Stimulated activated CD4-positive, alpha-beta T cell treated with anti-CD3 and anti-CD28 coated beads, Interleukin-1b, Interleukin-23, amount 100 ng/mL, for 4 hours (primary cell): ENCODE measurements at regions not wholly inside any gene's neighbourhood (a gene's known extent, or its start where the extent isn't known, plus 50 kb on each side); places are given as distances from the start of the nearest gene placed in this dataset.

ENCODE experiments used
- DNase-seq, 2 donors: peaks; one replicate each; pipeline ENCODE4 v3.0.0-alpha.2; 2020; ENCODE audit warnings: low read depth in 2 of 2

DNA sequence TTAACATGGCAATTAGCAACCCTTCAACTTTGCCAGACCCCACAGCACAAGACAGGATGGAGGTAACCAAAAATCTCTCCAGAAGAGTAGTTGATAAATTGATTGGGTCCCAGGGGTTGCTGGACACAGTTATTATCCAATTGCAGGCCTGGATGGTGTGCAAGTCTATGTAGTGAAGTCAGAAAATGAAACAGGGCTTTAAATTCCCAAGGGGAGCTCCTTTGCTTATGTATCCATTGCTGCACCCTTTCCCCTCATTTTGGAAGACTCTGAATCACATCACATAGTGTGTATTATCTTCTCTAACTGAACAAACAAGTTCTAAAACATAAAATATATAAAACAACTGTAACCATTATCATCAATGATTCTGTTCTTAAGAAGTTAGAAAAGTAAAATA, 550.2 kb downstream of the LMO4 start:
- no peak for DNase-seq

DNA sequence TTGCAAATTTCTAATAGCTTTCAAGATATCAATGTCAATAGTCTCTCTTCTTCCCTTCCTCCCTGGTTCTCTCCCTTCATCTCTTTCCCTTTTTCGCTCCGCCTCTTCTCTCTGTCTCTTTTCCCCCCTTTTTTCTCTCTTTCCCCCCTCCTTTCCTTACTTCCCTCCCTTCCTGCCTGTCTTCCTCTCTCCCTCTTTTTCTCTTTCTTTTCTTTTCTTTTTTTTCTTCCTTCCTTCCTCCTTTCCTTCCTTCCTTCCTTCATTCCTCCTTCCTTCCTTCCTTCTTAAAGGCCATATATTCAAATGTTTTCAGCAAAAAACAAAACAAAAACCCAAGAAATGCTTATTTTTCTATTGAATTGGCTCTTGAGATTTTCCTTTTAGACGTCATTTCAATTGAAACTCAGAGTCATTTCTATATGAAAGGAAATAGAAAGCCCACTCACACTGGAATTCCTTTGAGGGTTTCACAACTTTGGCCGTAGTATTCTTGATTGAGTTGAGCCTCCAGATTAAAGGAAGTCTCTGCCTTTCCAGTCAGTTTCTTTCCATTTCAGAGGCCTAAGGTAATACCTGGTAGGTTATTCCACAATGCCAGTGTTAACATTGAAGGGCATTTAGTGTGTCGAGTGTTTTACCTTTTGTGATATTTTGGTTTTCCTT, 551.5 kb downstream of the LMO4 start:
- DNase-seq, result no peak

GRCh38 chr1:87880764-87881163, 552.1 kb downstream of the LMO4 start:
- DNase-seq, result no peak

GRCh38 chr1:87883906-87884305, 555.2 kb downstream of the LMO4 start:
- DNase-seq, result no peak

DNA sequence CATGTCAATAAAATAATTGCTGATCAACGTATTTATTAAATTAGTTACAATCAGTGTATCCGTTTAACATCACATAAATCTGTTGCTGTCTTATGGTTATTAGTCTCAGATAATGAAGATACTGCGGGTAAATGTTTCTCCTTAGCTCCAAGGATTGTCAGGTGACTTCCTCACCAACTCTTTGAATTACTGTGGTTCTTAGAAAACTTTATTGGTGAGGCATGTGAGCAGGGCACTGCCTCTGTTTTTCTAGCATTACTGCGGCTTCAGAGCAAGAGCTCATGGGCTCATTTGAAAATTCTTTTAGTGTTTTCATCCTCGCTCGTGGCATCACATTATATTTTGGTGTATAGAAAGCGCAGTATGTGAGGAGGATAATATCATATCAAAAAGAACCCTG, 555.9 kb downstream of the LMO4 start:
- no peak for DNase-seq

- no peak for DNase-seq
Observed at GRCh38 chr1:87885278-87886025, 556.8 kb downstream of the LMO4 start.

DNA sequence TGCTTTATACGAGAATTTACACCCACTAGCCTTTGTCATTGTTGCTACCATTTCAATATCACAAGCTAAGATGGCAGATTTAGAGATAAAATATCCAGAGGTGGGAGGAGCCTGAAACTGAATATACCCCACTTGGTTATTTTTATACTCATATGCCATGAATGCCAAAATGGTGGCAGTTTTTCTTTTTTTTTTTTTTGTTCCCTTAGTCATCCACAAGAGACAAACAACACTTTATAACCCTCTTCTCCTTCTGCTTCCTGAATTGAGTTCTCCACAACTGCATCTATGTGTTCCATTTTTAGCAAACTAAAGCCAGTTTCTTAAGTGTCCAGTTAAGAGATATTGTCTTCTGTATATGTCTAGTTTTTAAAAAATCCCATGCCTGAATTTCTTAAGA, 558.4 kb downstream of the LMO4 start:
- DNase-seq, result no peak

DNA sequence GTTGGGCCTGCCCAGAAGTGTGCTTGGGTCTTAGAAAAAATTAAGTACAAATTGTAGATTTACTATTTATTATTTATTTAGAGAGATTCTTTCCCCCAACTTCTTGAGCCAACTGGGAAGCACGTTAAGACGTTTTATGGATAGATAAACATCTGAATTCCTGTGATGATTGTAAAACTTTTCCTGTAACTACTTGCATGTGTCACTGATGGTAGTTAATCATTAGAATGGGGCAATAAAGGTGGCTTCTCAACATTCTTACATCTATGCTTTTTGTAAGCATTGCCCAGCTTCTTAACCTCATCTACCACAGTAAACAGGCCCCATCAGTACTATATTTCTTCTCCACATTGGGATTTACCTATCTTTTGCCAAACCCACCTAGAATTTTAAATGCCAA, 559.8 kb downstream of the LMO4 start:
- DNase-seq, result no peak

- DNase-seq, result no peak
Observed at GRCh38 chr1:87894062-87894461, 565.4 kb downstream of the LMO4 start.

GRCh38 chr1:87897481-87897880, 568.8 kb downstream of the LMO4 start:
- no peak for DNase-seq

GRCh38 chr1:87898431-87898830, 569.8 kb downstream of the LMO4 start:
- no peak for DNase-seq

GRCh38 chr1:87899017-87899416, 570.3 kb downstream of the LMO4 start:
- no peak for DNase-seq

- DNase-seq, result no peak
Observed at GRCh38 chr1:87899746-87900145, 571.1 kb downstream of the LMO4 start.

DNA sequence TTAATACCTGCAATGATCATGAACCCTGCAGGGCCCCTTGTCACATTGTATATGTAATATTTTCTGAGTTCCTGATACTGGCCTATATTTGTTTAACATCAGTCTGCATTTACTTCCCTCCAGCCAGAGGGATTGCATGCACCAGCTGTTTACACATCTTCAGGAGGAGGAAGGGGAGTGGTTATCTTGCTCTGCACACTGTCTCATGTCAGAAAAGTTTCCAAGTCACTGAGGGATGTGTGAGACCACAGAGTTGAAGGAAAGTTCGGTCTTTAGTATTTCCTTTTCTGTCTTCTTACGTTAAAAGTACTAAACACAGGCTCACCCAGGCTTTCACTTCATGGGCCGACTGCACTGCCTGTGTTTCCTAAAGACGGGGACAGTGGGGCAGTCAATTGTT, 574.1 kb downstream of the LMO4 start:
- no peak for DNase-seq

- no peak for DNase-seq
Observed at GRCh38 chr1:87903242-87903641, 574.6 kb downstream of the LMO4 start.

DNA sequence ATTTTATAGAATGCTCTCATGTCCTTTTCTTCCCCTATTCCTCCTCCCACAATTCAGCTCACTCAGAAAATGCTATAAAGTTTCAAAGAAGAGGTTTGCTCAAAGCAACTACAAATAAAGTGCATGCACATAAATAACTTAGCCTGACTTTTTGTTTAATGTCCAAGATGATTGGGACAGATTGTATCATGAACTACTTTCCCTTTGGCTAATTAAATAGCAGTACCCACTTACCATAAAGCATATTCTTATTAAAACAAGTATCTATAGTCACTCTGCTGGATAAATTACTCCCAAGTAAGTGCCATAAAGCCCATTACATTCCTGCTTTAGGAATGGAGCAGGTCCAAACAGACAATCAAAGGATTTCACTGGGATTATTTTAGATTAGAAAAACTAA, 576.0 kb downstream of the LMO4 start:
- DNase-seq, result no peak

DNA sequence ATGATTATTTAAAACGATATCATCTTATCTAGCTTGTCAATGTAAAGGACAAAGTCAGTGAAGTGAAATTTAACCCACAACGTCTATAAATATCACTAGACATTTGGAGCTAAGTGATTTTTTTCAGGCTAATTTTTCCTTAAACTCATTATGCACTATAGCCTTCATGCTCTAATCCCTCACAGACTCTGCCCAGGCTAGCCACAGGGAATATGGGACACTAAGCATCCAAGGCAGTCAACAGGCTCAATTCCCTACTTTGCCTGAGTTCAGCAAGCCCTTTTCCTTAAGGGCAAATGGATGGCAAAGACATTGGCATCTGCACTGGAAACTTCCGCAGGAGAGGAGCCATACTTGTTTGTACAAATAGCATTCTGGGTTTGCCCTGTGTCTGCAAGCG, 577.0 kb downstream of the LMO4 start:
- no peak for DNase-seq

DNA sequence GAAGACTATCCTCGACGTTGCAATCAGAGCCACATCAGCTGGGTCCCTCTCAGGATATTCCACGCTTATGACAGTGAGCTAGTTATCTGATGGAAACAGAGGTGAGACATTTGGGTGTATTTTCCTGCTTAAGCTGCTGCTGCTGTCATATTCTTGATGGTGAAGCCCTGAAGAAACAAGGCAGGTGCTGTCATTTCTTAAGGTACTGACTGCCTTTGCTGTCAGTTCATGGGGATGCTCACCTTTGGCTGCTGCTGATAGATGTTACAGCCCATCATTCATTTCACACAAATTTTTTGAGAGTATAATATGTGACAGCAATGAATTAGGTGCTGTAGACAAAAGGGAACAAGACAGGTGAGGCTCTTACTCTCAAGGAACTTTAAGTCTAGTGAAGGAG, 577.4 kb downstream of the LMO4 start:
- DNase-seq, result no peak

GRCh38 chr1:87913361-87913760, 584.7 kb downstream of the LMO4 start:
- DNase-seq, result no peak

DNA sequence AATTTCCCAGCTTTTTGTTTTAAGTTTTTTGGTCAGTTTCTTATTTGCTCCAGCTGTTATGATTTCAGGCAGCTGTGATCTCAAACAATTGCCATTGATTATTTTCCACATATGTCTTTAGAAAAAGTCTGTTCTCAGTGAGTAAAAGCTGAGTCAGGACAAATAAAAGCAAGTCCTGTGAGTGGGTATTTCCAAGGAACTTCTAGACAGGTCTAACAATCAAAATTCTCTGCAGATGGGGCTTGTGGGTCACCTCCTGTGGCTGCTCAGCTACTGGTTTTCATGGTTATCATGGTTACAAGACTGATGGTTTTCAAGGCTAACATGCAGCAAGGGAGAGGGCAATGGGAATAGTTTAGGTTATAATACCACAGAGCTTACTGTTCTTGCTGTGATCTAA, 585.7 kb downstream of the LMO4 start:
- DNase-seq, result no peak

DNA sequence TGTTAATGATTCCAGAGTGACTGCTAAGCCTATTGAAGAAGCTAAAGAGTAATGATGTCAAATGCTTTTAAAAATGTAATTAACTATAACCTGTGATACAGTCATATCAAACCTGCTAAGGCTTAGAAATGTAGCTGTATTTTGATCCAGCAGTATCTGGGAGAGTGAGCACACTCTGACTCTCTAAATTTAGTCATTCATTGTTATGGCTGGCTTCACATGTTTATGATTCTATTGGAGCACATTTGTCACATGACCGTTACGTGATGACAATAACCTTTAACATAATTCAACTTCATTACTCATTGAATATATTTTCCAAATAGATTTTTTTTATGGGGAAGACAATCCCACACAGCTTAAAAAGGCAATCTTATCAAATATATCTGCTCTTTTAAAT, 587.1 kb downstream of the LMO4 start:
- DNase-seq, result no peak

DNA sequence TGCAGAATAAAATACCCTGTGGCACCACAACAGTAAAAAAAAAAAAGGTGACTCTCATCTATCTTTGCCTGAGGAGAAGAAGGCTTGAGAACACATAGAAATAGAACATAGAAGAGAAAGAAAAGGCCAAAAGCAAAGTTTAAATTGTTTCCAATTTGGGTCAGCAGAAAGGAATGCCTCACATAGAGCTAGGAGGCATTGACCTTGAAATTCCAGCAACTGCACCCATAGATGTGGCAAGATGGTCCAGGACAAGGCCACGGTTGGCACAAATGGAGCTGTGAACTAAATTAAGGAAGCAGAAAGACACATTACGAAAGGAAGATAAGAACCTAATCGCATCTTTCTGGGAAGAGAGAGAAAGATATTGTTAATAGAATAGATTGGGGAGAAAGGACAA, 588.3 kb downstream of the LMO4 start:
- DNase-seq, result no peak

DNA sequence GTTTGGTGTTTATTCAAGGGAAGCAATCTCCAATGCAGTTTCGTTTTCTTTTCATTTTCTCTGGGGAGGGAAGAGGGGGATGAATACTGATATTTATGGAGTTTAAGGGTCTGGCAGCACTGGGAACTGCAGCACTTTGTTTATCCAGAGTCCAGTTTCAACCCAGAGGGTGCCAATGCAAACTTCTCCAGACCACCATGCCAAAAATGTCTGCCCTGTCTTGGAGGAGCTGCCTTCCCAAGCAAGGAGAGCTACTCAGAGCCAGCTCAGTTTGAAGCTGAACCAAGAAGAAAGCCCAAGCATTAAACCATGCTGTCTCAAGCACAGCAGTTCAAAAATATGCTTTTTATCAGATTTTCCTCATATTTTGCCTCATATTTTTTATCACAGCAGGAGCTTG, 589.7 kb downstream of the LMO4 start:
- no peak for DNase-seq

- no peak for DNase-seq
Observed at GRCh38 chr1:87922885-87923284, 594.2 kb downstream of the LMO4 start.
